Heart right ventricle (tissue), 16 donors: ENCODE measurements at regions not wholly inside any gene's neighbourhood (a gene's known extent, or its start where the extent isn't known, plus 50 kb on each side); places are given as distances from the start of the nearest gene placed in this dataset.

Experiments used
- ATAC-seq, 8 donors: fragments of 200-7000 bp; cut with Tn5 transposase; one replicate each; pipeline ENCODE4 v1.9.1; 2020; ENCODE audit warnings: mild to moderate bottlenecking in 8 of 8, moderate library complexity in 8 of 8, moderate number of reproducible peaks in 1 of 8
- DNase-seq, 2 donors: peaks; one replicate each; pipeline ENCODE4 v3.0.0-alpha.2; 2020
- H3K27ac ChIP-seq, 10 donors: fragments of 200-600 bp; sonication (generic) in 2 of 10; one replicate each; pipeline versions ENCODE4 v1.5.0 to v1.8.0; 2020 to 2022; ENCODE audit warnings: mild to moderate bottlenecking in 3 of 10
- H3K27me3 ChIP-seq, 7 donors: fragments of 200-600 bp; one replicate each; pipeline ENCODE4 v1.8.0; 2021 to 2022; ENCODE audit warnings: mild to moderate bottlenecking in 2 of 7
- H3K36me3 ChIP-seq, 9 donors: fragments of 200-600 bp; sonication (generic) in 1 of 9; one replicate each; pipeline versions ENCODE4 v1.5.0 to v1.8.0; 2020 to 2022; ENCODE audit warnings: mild to moderate bottlenecking in 2 of 9
- H3K4me1 ChIP-seq, 9 donors: fragments of 200-600 bp; sonication (generic) in 1 of 9; one replicate each; pipeline versions ENCODE4 v1.5.0 to v1.8.0; 2020 to 2022; ENCODE audit warnings: mild to moderate bottlenecking in 4 of 9
- H3K4me3 ChIP-seq, 10 donors: fragments of 200-600 bp; sonication (generic) in 2 of 10; one replicate each; pipeline versions ENCODE4 v1.5.0 to v1.8.0; 2020 to 2022; ENCODE audit warnings: mild to moderate bottlenecking in 7 of 10, moderate library complexity in 2 of 10
- H3K9me3 ChIP-seq, 11 donors: fragments of 200-600 bp in 10 of 11; sonication (generic) in 2 of 11; one replicate each; pipeline versions ENCODE4 v1.5.0 to v1.8.0; 2013 to 2022; ENCODE audit warnings: mild to moderate bottlenecking in 2 of 11, control low read depth in 1 of 11, moderate library complexity in 1 of 11
- CTCF ChIP-seq, 9 donors: fragments of 200-600 bp; sonication (generic) in 2 of 9; IDR thresholded peaks; one replicate each; pipeline versions ENCODE4 v1.5.0 to v1.8.0; 2021 to 2022; ENCODE audit warnings: antibody characterized with exemption in 9 of 9, mild to moderate bottlenecking in 5 of 9, moderate library complexity in 1 of 9
- WGBS, 2 donors: extraction: QIAGEN DNeasy Blood & Tissue Kit; methylation state at CpG; one replicate each; pipeline ENCODE4 v1.1.7; 2013; ENCODE audit warnings: inconsistent platforms in 1 of 2; 5-methylcytosine and 5-hydroxymethylcytosine counted together
- intact Hi-C, 10 donors: fragments of 100-400 bp; cut with DNase I; formaldehyde crosslinking; loops; one replicate each; pipeline versions ENCODE4 v1.11.1 to v1.14.2; 2022
- donor health status: Arrhythmogenic right ventricular cardiomyopathy.
- donor health status: ischemic (EF 13 %, LVEDD 7.1; RV severe dilation, severe dysfunction).
- donor health status: healthy with polysubstance abuse.
- donor health status: DM: no; HTN: yes; CAD: no.
- donor health status: DM: no; HTN: no; CAD: no.
- donor health status: ischemic (EF 25% LVEDD 6.9; RV normal size, moderate dysfunction).
- donor health status: ischemic (EF 25% LVEDD 5.7; RV mildly dilated, moderate dysfunction).
- donor health status: healthy.
- donor health status: DM: yes; HTN: yes; CAD: no.
- donor health status: Ischemic cardiomyopathy.
- donor health status: ischemic (EF 35%, LVEDD 5.7; RV mildly dilated, moderate dysfunction).
- donor health status: nonischemic (EF 11% LVEDD 7.7; RV severe dilation, severe dysfunction).
- donor health status: DM: yes; HTN: yes; CAD: no.
- donor health status: PGD.
- donor health status: ischemic (EF 29% LVEDD 5.4; RV normal size, mild dysfunction).
- donor health status: nonischemic (EF 23%, LVEDD 6.1; RV moderate dilation, normal function).

GRCh38 chr2:183533021-183533420 lies 408.8 kb downstream of the NUP35 start:
- no peak overlapping the region for H3K27ac ChIP-seq
- no peaks in the 10 kb centered on the region for H3K9me3 ChIP-seq
- 38 to 41% methylated on average over 2 of the region's 2 CpGs for WGBS, 2 donors
- H3K36me3 ChIP-seq, result no peaks in the 10 kb centered on the region
- intact Hi-C loops, result no loop called here
- DNase-seq (no peak), ATAC-seq (no peak)
- no peaks in the 10 kb centered on the region for H3K4me1 ChIP-seq
- H3K27me3 ChIP-seq, result no peaks in the 10 kb centered on the region
- no peak overlapping the region for H3K4me3 ChIP-seq
- no peak for TF ChIP-seq CTCF (IDR thresholded peaks at IDR 0.05)

GRCh38 chr2:183536290-183536689 lies 412.0 kb downstream of the NUP35 start:
- no peaks in the 10 kb centered on the region for H3K27me3 ChIP-seq
- H3K27ac ChIP-seq, result no peak overlapping the region
- no peak for ATAC-seq
- H3K4me3 ChIP-seq, result no peak overlapping the region
- H3K36me3 ChIP-seq, result no peaks in the 10 kb centered on the region
- H3K4me1 ChIP-seq, result no peaks in the 10 kb centered on the region
- H3K9me3 ChIP-seq, result no peaks in the 10 kb centered on the region
- intact Hi-C loops, result no loop called here
- DNase-seq, result no peak
- WGBS, 2 donors, result 54 to 70% methylated on average over 3 of the region's 3 CpGs
- TF ChIP-seq CTCF (IDR thresholded peaks at IDR 0.05), result no peak

GRCh38 chr2:183536714-183537113 lies 412.5 kb downstream of the NUP35 start:
- WGBS, 2 donors, result 86% methylated on average over 3 of the region's 3 CpGs
- Histone ChIP-seq H3K27me3 (no peaks in the 10 kb centered on the region), H3K27ac (no peak overlapping the region), H3K36me3 (no peaks in the 10 kb centered on the region), H3K4me3 (no peak overlapping the region), H3K4me1 (no peaks in the 10 kb centered on the region), H3K9me3 (peaks cover 0 to under 1% (median 0%) of the 10 kb centered on the region in 11 donors)
- DNase-seq, result no peak
- ATAC-seq, result no peak
- TF ChIP-seq CTCF (IDR thresholded peaks at IDR 0.05), result no peak
- intact Hi-C loops, result no loop called here

DNA sequence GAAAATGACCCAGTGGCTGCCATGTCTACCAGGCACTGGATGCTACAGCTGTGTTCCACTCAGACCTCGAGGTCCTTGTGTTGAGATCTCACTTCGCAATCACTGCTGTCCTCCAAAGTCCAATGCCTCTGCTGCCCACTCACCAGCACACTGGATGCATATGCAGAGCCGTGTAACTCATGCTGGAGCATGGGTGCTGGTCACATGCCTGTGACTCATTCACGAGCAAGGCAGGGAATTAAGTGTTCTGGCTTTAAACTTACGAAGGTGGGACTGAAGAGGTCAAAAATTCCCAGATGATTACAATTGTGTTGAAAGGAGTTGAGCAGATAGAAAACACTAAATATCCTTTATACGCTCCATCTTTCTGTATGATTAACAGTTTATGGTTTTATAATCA lies 417.5 kb downstream of the NUP35 start:
- ATAC-seq, result no peak
- TF ChIP-seq CTCF (IDR thresholded peaks at IDR 0.05), result no peak

DNA sequence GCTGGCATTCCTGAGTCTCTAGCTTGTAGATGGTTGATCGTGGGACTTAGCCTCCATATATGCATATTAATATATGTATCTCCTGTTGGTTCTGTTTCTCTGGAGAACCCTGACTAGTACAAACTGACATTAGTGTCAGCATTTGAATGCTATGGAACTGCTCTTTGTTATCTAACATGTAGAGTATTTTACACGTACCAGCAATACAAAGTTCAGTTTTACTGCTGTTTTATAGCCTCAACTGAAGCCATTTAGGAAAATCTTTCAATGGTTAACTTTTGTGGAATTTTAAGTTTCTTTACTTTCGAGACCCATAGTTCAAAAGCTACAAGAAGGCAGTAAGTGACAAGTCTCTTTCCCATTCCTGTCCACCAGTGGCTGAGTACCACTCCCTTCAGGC lies 418.4 kb downstream of the NUP35 start:
- no peak for DNase-seq
- H3K4me3 ChIP-seq, result no peak overlapping the region
- no peak overlapping the region for H3K27ac ChIP-seq
- ATAC-seq, result no peak
- WGBS, 2 donors, result 86% methylated on average over 3 of the region's 3 CpGs
- no peak for TF ChIP-seq CTCF (IDR thresholded peaks at IDR 0.05)
- no peaks in the 10 kb centered on the region for H3K27me3 ChIP-seq
- H3K4me1 ChIP-seq, result no peaks in the 10 kb centered on the region
- intact Hi-C loops, result no loop called here
- H3K9me3 ChIP-seq, result peaks cover 0 to 30% (median 0%) of the 10 kb centered on the region in 11 donors
- H3K36me3 ChIP-seq, result no peaks in the 10 kb centered on the region

More for the DNA sequence above, 417.5 kb downstream of the NUP35 start:
- no peak for DNase-seq
- no peak overlapping the region for H3K4me3 ChIP-seq
- no peaks in the 10 kb centered on the region for H3K4me1 ChIP-seq
- 78 to 81% methylated on average over 6 of the region's 6 CpGs for WGBS, 2 donors
- H3K9me3 ChIP-seq, result peaks cover 0 to 21% (median 0%) of the 10 kb centered on the region in 11 donors
- H3K36me3 ChIP-seq, result no peaks in the 10 kb centered on the region
- no peak overlapping the region for H3K27ac ChIP-seq
- H3K27me3 ChIP-seq, result no peaks in the 10 kb centered on the region
- intact Hi-C loops, result no loop called here
